ENCODE measurements at regions not wholly inside any gene's neighbourhood (a gene's known extent, or its start where the extent isn't known, plus 50 kb on each side); places are given as distances from the start of the nearest gene placed in this dataset.

DNA sequence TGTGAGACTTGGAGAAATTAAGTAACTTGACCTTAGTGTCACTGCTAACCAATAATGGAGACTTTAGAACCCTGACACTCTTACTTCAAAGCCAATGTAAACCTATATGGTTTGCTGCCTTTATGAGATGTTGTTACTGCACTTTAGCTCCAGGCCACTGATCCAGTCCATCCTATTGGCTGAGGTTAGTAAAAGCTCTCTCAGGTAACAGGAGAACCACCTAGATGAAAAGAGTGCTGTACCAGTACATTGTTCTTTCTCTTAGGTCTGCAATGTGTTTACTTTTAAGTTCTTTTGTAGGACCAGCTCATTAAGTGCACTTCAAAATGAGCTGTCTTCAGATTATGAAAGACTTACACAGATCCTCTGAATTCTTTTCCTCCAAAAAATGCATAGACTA lies 994.0 kb upstream of the FAT3 start:
- TF ChIP-seq, protein P1, sequence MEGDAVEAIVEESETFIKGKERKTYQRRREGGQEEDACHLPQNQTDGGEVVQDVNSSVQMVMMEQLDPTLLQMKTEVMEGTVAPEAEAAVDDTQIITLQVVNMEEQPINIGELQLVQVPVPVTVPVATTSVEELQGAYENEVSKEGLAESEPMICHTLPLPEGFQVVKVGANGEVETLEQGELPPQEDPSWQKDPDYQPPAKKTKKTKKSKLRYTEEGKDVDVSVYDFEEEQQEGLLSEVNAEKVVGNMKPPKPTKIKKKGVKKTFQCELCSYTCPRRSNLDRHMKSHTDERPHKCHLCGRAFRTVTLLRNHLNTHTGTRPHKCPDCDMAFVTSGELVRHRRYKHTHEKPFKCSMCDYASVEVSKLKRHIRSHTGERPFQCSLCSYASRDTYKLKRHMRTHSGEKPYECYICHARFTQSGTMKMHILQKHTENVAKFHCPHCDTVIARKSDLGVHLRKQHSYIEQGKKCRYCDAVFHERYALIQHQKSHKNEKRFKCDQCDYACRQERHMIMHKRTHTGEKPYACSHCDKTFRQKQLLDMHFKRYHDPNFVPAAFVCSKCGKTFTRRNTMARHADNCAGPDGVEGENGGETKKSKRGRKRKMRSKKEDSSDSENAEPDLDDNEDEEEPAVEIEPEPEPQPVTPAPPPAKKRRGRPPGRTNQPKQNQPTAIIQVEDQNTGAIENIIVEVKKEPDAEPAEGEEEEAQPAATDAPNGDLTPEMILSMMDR (IDR thresholded peaks at IDR 0.05): no peak
- no peak for TF ChIP-seq POLR2A (IDR thresholded peaks at IDR 0.05)
